ENCODE measurements at regions not wholly inside any gene's neighbourhood (a gene's known extent, or its start where the extent isn't known, plus 50 kb on each side); places are given as distances from the start of the nearest gene placed in this dataset.
"Not testable (repeated sequence)": the region's sequence is repeated elsewhere in the genome, so short reads cannot be mapped to it uniquely, and the experiment has no call there.

GRCh38 chr5:83408719-83409118 is 62.8 kb upstream of the VCAN start:
- Histone ChIP-seq H3K36me3 (replicated peaks in 1 of 2; ENCODE audit: control insufficient read depth in 1 of 2, insufficient read depth in 2 of 2, low read length in 2 of 2) (no peaks in the 10 kb centered on the region), H3K4me1 (ENCODE audit: control insufficient read depth in 1 of 2, insufficient read depth in 2 of 2, low read length in 2 of 2) (peaks cover 45 to 74% of the 10 kb centered on the region in 2 donors), H3K4me2 (replicated peaks; ENCODE audit: extremely low read depth, low read length, poor library complexity, severe bottlenecking) (no peak overlapping the region), H3K27ac (ENCODE audit: low read depth in 1 of 2, low read length in 2 of 2) (peak overlapping the region in 1 of 2 donors; percentile 79), H2AFZ (ENCODE audit: insufficient read depth, low read depth, low read length, poor library complexity, severe bottlenecking) (peak overlapping the region; percentile 44), H3K4me3 (replicated peaks in 1 of 3; ENCODE audit: low read depth in 2 of 3, low read length in 3 of 3) (peak overlapping the region in 1 of 3 experiments; percentile 13), H3K27me3 (ENCODE audit: control insufficient read depth in 2 of 2, insufficient read depth in 2 of 2, low read length in 2 of 2) (no peaks in the 10 kb centered on the region), H3K9me3 (replicated peaks in 1 of 2; ENCODE audit: control insufficient read depth in 1 of 2, insufficient read depth in 1 of 2, low read length in 2 of 2) (no peaks in the 10 kb centered on the region), H4K20me1 (ENCODE audit: insufficient read depth, low read length) (no peaks in the 10 kb centered on the region), H3K79me2 (ENCODE audit: insufficient read depth, low read length) (no peaks in the 10 kb centered on the region), H3K9ac (ENCODE audit: insufficient read depth, low read length, poor library complexity, severe bottlenecking) (no peak overlapping the region)
- Mint-ChIP-seq H3K27me3 (ENCODE audit: low read depth in 3 of 3) (no peaks in the 10 kb centered on the region), H3K36me3 (peaks cover 3 to 20% of the 10 kb centered on the region in 2 donors), H3K27ac (peak overlapping the region; percentile 73 to 96 (median 88)), H3K9me3 (peaks cover 7 to 26% (median 16%) of the 10 kb centered on the region in 7 donors), H3K4me3 (no peak overlapping the region), H3K4me1 (peaks cover 65% of the 10 kb centered on the region)
- no peak for TF ChIP-seq CTCF (IDR thresholded peaks at IDR 0.05)
- intact Hi-C loops (cut with micrococcal nuclease) = no loop called here
- no peak for DNase-seq
- WGBS (ENCODE audit: insufficient coverage) = 17% methylated on average over 1 of the region's 2 CpGs

GRCh38 chr5:83409776-83410175 is 61.8 kb upstream of the VCAN start:
- WGBS (ENCODE audit: insufficient coverage) = 33% methylated on average over 1 of the region's 2 CpGs
- H3K9ac ChIP-seq (ENCODE audit: insufficient read depth, low read length, poor library complexity, severe bottlenecking); H4K20me1 ChIP-seq (ENCODE audit: insufficient read depth, low read length); H3K27me3 ChIP-seq (ENCODE audit: control insufficient read depth in 2 of 2, insufficient read depth in 2 of 2, low read length in 2 of 2); H3K27me3 Mint-ChIP-seq (ENCODE audit: low read depth in 3 of 3); H3K36me3 ChIP-seq (replicated peaks in 1 of 2; ENCODE audit: control insufficient read depth in 1 of 2, insufficient read depth in 2 of 2, low read length in 2 of 2); H2AFZ ChIP-seq (ENCODE audit: insufficient read depth, low read depth, low read length, poor library complexity, severe bottlenecking); H3K9me3 ChIP-seq (replicated peaks in 1 of 2; ENCODE audit: control insufficient read depth in 1 of 2, insufficient read depth in 1 of 2, low read length in 2 of 2); H3K79me2 ChIP-seq (ENCODE audit: insufficient read depth, low read length); intact Hi-C loops (cut with micrococcal nuclease); DNase-seq: not testable (repeated sequence)
- peak overlapping the region in 1 of 3 experiments; percentile 53 for H3K4me3 ChIP-seq (replicated peaks in 1 of 3; ENCODE audit: low read depth in 2 of 3, low read length in 3 of 3)
- H3K27ac ChIP-seq (ENCODE audit: low read depth in 1 of 2, low read length in 2 of 2) = peak overlapping the region in 1 of 2 donors; percentile 79
- H3K36me3 Mint-ChIP-seq = peaks cover 3 to 20% of the 10 kb centered on the region in 2 donors
- peaks cover 41 to 65% of the 10 kb centered on the region in 2 donors for H3K4me1 ChIP-seq (ENCODE audit: control insufficient read depth in 1 of 2, insufficient read depth in 2 of 2, low read length in 2 of 2)
- peak overlapping the region; percentile 19 for H3K4me2 ChIP-seq (replicated peaks; ENCODE audit: extremely low read depth, low read length, poor library complexity, severe bottlenecking)
- H3K4me1 Mint-ChIP-seq = peaks cover 60% of the 10 kb centered on the region
- H3K9me3 Mint-ChIP-seq = peaks cover 7 to 26% (median 16%) of the 10 kb centered on the region in 7 donors
- H3K4me3 Mint-ChIP-seq = peak overlapping the region in 1 of 2 donors; percentile 80
- H3K27ac Mint-ChIP-seq = peak overlapping the region; percentile 82 to 96 (median 90)

- H3K9me3 Mint-ChIP-seq = peaks cover 7 to 26% (median 16%) of the 10 kb centered on the region in 7 donors
- H3K9me3 ChIP-seq (replicated peaks in 1 of 2; ENCODE audit: control insufficient read depth in 1 of 2, insufficient read depth in 1 of 2, low read length in 2 of 2); intact Hi-C loops (cut with micrococcal nuclease); H3K27me3 ChIP-seq (ENCODE audit: control insufficient read depth in 2 of 2, insufficient read depth in 2 of 2, low read length in 2 of 2); H3K79me2 ChIP-seq (ENCODE audit: insufficient read depth, low read length); H3K36me3 ChIP-seq (replicated peaks in 1 of 2; ENCODE audit: control insufficient read depth in 1 of 2, insufficient read depth in 2 of 2, low read length in 2 of 2); H4K20me1 ChIP-seq (ENCODE audit: insufficient read depth, low read length); H3K9ac ChIP-seq (ENCODE audit: insufficient read depth, low read length, poor library complexity, severe bottlenecking); H3K27me3 Mint-ChIP-seq (ENCODE audit: low read depth in 3 of 3): not testable (repeated sequence)
- H3K4me3 Mint-ChIP-seq = peak overlapping the region; percentile 35 to 80
- peak overlapping the region in 1 of 3 experiments; percentile 53 for H3K4me3 ChIP-seq (replicated peaks in 1 of 3; ENCODE audit: low read depth in 2 of 3, low read length in 3 of 3)
- peak overlapping the region; percentile 19 for H3K4me2 ChIP-seq (replicated peaks; ENCODE audit: extremely low read depth, low read length, poor library complexity, severe bottlenecking)
- peak; percentile 55 to 74 (median 60) for DNase-seq
- H2AFZ ChIP-seq (ENCODE audit: insufficient read depth, low read depth, low read length, poor library complexity, severe bottlenecking) = peak overlapping the region; percentile 8
- H3K4me1 ChIP-seq (ENCODE audit: control insufficient read depth in 1 of 2, insufficient read depth in 2 of 2, low read length in 2 of 2) = peaks cover 41 to 62% of the 10 kb centered on the region in 2 donors
- H3K27ac ChIP-seq (ENCODE audit: low read depth in 1 of 2, low read length in 2 of 2) = peak overlapping the region in 1 of 2 donors; percentile 79
- H3K27ac Mint-ChIP-seq = peak overlapping the region; percentile 82 to 96 (median 90)
- H3K36me3 Mint-ChIP-seq = peaks cover 3 to 20% of the 10 kb centered on the region in 2 donors
- H3K4me1 Mint-ChIP-seq = peaks cover 58% of the 10 kb centered on the region
- no CpG with 5 or more reads among the region's 3 CpGs for WGBS (ENCODE audit: insufficient coverage)
Observed at GRCh38 chr5:83410319-83410718, 61.2 kb upstream of the VCAN start.
